H7 (cell line): ENCODE measurements at regions not wholly inside any gene's neighbourhood (a gene's known extent, or its start where the extent isn't known, plus 50 kb on each side); places are given as distances from the start of the nearest gene placed in this dataset.
"Not testable (repeated sequence)": the region's sequence is repeated elsewhere in the genome, so short reads cannot be mapped to it uniquely, and the experiment has no call there.

Experiments used
- DNase-seq: peaks from one replicate; pipeline ENCODE4 v3.0.0; 2012
- H3K27me3 ChIP-seq: 2 replicates; pipeline ENCODE4 v1.6.0; 2011; ENCODE audit warnings: mild to moderate bottlenecking, low read length; ENCODE audit not compliant: control insufficient read depth, insufficient read depth
- H3K36me3 ChIP-seq: replicated peaks from 2 replicates; pipeline ENCODE4 v1.5.1; 2011; ENCODE audit warnings: low read length; ENCODE audit not compliant: control insufficient read depth, insufficient read depth
- H3K4me3 ChIP-seq: 2 replicates; pipeline ENCODE4 v1.5.1; 2011; ENCODE audit warnings: low read depth, mild to moderate bottlenecking, control low read depth, low read length, moderate library complexity; ENCODE audit not compliant: insufficient read depth

DNA sequence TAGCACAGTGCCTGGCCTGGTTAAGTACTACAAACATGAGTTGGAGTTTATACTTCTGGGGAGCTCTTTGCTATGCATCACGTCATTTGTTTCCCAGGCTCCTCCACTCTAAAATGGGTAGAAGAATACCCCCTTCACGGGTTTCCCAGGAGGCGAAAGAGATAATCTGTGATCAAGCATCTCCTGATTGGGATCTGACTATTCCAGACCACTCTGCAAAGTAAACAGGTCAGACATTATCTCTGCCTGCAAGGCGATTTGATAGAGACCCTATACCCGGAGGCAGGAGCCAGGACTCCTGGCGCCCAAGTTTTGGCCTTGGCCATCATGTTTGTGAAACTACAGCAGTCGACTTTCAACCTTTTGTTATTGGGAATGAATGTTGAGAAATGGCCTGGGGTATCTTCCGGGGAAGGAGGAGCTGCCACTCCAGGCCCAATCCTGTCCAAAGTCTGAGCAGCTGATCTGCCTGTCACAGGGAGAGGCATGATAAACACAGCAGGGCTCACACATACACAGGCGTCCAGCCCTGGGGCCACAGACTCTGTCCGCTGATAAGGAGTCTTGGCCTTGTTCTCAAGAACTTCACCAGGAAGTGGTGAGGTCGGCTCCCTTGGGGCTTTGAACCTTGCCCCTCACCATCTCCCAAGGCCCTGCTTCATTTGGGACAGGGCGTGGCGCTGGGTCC, 199.9 kb downstream of the MAF start:
- no peaks in the 10 kb centered on the region for H3K27me3 ChIP-seq
- no peak overlapping the region for H3K4me3 ChIP-seq
- no peaks in the 10 kb centered on the region for H3K36me3 ChIP-seq
- no peak for DNase-seq

DNA sequence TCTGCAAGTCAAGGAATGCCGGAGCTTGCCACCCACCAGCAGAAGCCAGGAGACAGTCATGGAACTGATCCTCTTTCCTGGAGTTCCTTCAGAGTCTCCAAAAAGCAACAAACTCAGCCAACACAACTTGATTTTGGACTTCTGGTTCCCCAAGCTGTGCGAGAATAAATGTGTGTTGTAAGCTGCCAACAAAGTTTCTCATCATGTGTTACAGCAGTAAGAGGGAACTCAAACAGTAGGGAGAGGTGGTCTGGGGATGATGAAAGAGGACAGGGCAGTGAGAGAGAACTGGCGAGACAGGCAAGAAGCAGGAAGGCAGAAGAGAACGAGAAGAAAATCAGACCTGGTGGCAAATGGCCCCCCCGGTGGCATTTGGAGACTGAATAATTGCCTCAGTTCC, 204.9 kb downstream of the MAF start:
- H3K27me3 ChIP-seq: no peaks in the 10 kb centered on the region
- no peak for DNase-seq
- H3K4me3 ChIP-seq: no peak overlapping the region

DNA sequence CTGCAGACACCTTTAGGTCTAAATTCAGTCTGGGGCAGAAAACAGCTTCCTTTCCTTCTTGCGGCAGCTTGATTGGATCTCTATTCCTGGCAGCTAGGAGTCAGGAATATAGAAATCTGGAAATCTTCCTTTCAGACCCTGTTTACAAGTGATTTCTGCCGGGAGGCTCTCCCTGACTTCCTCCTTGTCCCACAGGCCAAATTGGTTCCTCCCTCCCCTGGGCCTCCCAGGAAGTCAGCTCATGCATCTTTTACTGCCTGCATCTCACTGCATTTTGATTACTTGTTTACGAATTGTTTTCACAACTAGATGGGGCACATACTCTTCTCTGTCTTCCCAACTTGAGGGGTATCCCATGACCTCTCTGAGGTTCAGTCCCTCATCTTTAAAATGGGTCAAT, 206.3 kb downstream of the MAF start:
- Histone ChIP-seq H3K4me3 (no peak overlapping the region), H3K27me3 (no peaks in the 10 kb centered on the region), H3K36me3 (no peaks in the 10 kb centered on the region)
- no peak for DNase-seq

More for the DNA sequence above, 204.9 kb downstream of the MAF start:
- no peaks in the 10 kb centered on the region for H3K36me3 ChIP-seq

GRCh38 chr16:79393564-79393963, 207.0 kb downstream of the MAF start:
- DNase-seq: no peak

DNA sequence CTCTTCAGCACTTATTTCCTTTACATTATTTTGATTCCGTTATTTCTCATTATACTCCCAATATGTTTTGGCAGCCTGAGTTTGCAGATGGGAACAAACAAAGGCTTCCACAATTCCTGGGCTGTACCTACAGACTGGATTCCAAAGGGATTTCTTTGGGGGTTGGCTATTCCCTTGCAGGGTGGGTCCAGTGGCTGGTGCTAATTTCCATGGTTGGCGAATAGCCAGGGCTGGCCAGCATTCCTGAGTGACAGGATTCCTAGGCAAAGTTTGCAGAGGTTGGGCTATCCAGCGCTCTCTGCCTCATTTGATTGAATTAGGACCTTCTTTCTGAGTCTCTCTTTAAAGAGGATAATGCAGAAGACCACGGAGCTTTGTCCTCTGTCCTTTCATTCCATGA, 207.4 kb downstream of the MAF start:
- Histone ChIP-seq H3K36me3 (no peaks in the 10 kb centered on the region), H3K4me3 (no peak overlapping the region), H3K27me3 (no peaks in the 10 kb centered on the region)
- DNase-seq: no peak

More at GRCh38 chr16:79393564-79393963, 207.0 kb downstream of the MAF start:
- Histone ChIP-seq H3K27me3 (no peaks in the 10 kb centered on the region), H3K4me3 (no peak overlapping the region), H3K36me3 (no peaks in the 10 kb centered on the region)

- H3K4me3 ChIP-seq: no peak overlapping the region
- H3K27me3 ChIP-seq: no peaks in the 10 kb centered on the region
These were observed 208.5 kb downstream of the MAF start for GRCh38 chr16:79392081-79392480.

DNA sequence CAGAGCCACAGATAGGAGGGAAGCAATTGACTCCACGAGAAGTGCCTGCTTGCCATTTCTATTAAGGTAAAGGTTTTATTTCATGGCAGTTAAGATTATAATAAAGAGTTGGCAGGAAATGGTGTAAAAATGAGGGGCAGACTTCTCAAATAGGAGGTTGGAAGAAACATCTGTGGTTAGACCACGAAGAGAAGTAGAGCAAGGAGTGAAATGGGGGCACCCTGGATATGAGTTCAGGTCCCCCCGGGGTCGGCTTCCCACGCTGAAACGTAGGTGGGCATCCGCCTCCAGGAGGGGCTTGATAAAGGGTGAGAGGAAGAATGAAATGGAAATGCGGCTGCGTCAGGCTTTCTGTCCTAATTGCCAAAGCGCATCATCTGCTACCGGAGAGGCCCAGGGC, 209.1 kb downstream of the MAF start:
- no peak for DNase-seq
- H3K4me3 ChIP-seq: no peak overlapping the region
- no peaks in the 10 kb centered on the region for H3K36me3 ChIP-seq
- no peaks in the 10 kb centered on the region for H3K27me3 ChIP-seq

More at GRCh38 chr16:79392081-79392480, 208.5 kb downstream of the MAF start:
- no peaks in the 10 kb centered on the region for H3K36me3 ChIP-seq
- no peak for DNase-seq

DNA sequence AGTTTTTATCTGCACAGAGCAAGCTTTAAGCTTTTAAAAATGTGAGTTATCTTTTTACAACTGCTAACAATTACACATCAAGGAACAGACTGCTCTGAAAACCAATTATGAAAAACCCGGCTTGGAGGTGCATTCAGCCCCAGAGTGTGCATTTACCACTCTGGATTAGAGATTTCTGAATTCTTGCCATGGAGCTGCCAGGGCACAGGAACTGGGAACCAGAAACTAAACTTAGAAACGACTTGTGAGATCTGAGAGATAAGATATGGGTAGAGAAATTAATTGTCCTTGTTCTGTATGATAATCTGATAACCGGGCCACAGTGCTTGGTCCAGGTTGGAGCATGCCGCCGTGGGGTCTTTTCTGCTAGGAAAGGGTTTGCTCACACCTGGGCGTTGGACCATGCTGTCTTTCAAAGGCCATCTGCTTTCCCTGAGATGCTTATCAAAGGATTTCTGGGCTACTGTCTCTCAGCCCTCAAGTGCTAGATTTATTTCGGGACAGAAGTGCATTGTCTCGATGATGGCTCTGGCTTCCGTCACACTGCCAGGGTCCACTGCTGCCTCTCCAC, 210.0 kb downstream of the MAF start:
- Histone ChIP-seq H3K36me3 (no peaks in the 10 kb centered on the region), H3K4me3 (no peak overlapping the region), H3K27me3 (no peaks in the 10 kb centered on the region)
- no peak for DNase-seq

DNA sequence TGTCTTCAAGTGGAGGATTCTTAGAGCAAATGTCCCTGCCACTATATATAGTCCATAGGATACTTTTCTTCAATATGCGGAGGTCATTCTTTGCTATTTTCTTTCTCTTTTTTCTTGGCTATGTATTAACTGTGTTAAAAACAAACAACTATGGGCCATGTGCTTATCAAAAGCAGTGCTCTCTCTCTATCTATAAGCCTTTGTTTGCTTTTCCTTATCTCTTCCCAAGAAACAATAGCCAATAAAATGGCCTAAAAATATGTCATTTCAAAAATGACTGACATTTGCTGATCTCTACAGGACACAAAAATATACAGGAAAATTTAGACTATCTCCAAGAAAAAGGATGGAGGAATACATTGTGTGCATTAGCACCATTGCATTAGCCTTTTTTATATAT, 212.1 kb downstream of the MAF start:
- no peaks in the 10 kb centered on the region for H3K36me3 ChIP-seq
- no peak for DNase-seq
- H3K4me3 ChIP-seq: no peak overlapping the region
- no peaks in the 10 kb centered on the region for H3K27me3 ChIP-seq

DNA sequence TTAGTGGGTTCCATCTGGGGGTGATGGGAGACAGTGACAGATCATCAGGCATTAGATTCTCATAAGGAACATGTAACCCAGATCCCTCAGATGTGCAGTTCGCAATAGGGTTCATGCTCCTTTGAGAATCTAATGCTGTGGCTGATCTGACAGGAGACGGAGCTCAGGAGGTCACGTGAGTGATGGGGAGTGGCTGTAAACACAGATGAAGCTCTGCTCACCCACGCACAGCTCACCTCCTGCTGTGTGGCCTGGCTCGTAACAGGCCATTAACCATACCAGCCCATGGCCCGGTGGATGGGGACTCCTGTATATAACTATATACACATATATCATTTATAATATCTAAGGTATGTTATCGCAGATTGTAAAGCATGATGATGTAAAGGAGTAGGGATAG, 214.2 kb downstream of the MAF start:
- Histone ChIP-seq H3K36me3 (no peaks in the 10 kb centered on the region), H3K27me3 (no peaks in the 10 kb centered on the region), H3K4me3 (no peak overlapping the region)
- DNase-seq: no peak

GRCh38 chr16:79381603-79382042, 218.9 kb downstream of the MAF start:
- no peaks in the 10 kb centered on the region for H3K27me3 ChIP-seq
- no peaks in the 10 kb centered on the region for H3K36me3 ChIP-seq
- DNase-seq: no peak
- H3K4me3 ChIP-seq: no peak overlapping the region

GRCh38 chr16:79380995-79381602, 219.4 kb downstream of the MAF start:
- H3K27me3 ChIP-seq: no peaks in the 10 kb centered on the region
- DNase-seq: no peak
- H3K4me3 ChIP-seq: no peak overlapping the region
- no peaks in the 10 kb centered on the region for H3K36me3 ChIP-seq

- Histone ChIP-seq H3K36me3 (no peaks in the 10 kb centered on the region), H3K27me3 (no peaks in the 10 kb centered on the region), H3K4me3 (no peak overlapping the region)
- DNase-seq: no peak
These were observed 221.4 kb downstream of the MAF start for GRCh38 chr16:79379095-79379494.

DNA sequence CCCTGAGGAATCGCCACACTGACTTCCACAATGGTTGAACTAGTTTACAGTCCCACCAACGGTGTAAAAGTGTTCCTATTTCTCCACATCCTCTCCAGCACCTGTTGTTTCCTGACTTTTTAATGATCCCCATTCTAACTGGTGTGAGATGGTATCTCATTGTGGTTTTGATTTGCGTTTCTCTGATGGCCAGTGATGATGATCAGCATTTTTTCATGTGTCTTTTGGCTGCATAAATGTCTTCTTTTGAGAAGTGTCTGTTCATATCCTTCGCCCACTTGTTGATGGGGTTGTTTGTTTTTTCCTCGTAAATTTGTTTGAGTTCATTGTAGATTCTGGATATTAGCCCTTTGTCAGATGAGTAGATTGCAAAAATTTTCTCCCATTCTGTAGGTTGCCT, 223.5 kb downstream of the MAF start:
- not testable (repeated sequence) for H3K36me3 ChIP-seq, DNase-seq, H3K27me3 ChIP-seq

GRCh38 chr16:79375351-79375750, 225.2 kb downstream of the MAF start:
- Histone ChIP-seq H3K36me3 (no peaks in the 10 kb centered on the region), H3K27me3 (no peaks in the 10 kb centered on the region), H3K4me3 (no peak overlapping the region)
- no peak for DNase-seq

More for the DNA sequence above, 223.5 kb downstream of the MAF start:
- H3K4me3 ChIP-seq: not testable (repeated sequence)
